Thyroid gland (tissue), 4 donors: ENCODE measurements at regions not wholly inside any gene's neighbourhood (a gene's known extent, or its start where the extent isn't known, plus 50 kb on each side); places are given as distances from the start of the nearest gene placed in this dataset. TPM values are rescaled to one million over a fixed set of nuclear protein-coding genes. Genes with fewer than 3 reads are reported as not detected.

Source experiments
- DNase-seq, 2 donors: peaks; one replicate each; pipeline ENCODE4 v3.0.0-alpha.2; 2019
- H3K27ac ChIP-seq, 3 donors: fragments of 200-600 bp; sonication (generic); 1 replicate in 2 of 3; 2 replicates in 1 of 3; pipeline ENCODE4 v1.5.1; 2016 to 2019; ENCODE audit warnings: mild to moderate bottlenecking in 1 of 3, moderate library complexity in 1 of 3
- H3K27me3 ChIP-seq: fragments of 200-600 bp; sonication (generic); one replicate; pipeline ENCODE4 v1.5.1; 2019
- H3K36me3 ChIP-seq, 2 donors: fragments of 200-600 bp; sonication (generic); one replicate each; pipeline ENCODE4 v1.5.1; 2016 to 2019
- H3K4me1 ChIP-seq, 2 donors: fragments of 200-600 bp; sonication (generic); one replicate each; pipeline ENCODE4 v1.5.1; 2017 to 2019
- H3K4me3 ChIP-seq, 3 donors: fragments of 200-600 bp; sonication (generic); replicated peaks in 1 of 3; 1 replicate in 2 of 3; 2 replicates in 1 of 3; pipeline ENCODE4 v1.5.1; 2016; ENCODE audit warnings: mild to moderate bottlenecking in 1 of 3
- H3K9me3 ChIP-seq: fragments of 200-600 bp; sonication (generic); one replicate; pipeline ENCODE4 v1.5.1; 2017
- CTCF ChIP-seq, 6 experiments: fragments of 200-600 bp in 3 of 6; fragments of 450-650 bp in 3 of 6; sonication (generic) in 3 of 6; IDR thresholded peaks; one replicate each; pipeline ENCODE4 v1.5.1; 2016 to 2019; ENCODE audit warnings: antibody characterized with exemption in 6 of 6, mild to moderate bottlenecking in 2 of 6, inconsistent platforms in 1 of 6, moderate library complexity in 1 of 6
- POLR2A ChIP-seq, 2 donors: fragments of 450-650 bp; IDR thresholded peaks; one replicate each; pipeline ENCODE4 v1.6.1; 2017; ENCODE audit warnings: antibody characterized with exemption in 2 of 2, mild to moderate bottlenecking in 2 of 2, moderate library complexity in 1 of 2
- WGBS, 2 donors: methylation state at CpG; one replicate each; pipeline ENCODE4 v1.1.5; 2017; 5-methylcytosine and 5-hydroxymethylcytosine counted together
- intact Hi-C: fragments of 100-400 bp; cut with DNase I; formaldehyde crosslinking; loops from one replicate; pipeline ENCODE4 v1.15.1; 2023
- small RNA-seq: library from RNA; depleted of rRNA; stranded (forward); fragments of <200 nt; gene quantifications from one replicate; pipeline ENCODE3, GENCODE V24; 2016

GRCh38 chr6:165714907-165715306 lies 51.9 kb upstream of the PDE10A start:
- no peak for DNase-seq
- 88 to 93% methylated on average over 7 to 18 of the region's 18 CpGs for WGBS, 2 donors
- no peaks in the 10 kb centered on the region for H3K4me1 ChIP-seq
- intact Hi-C loops: no loop called here
- H3K4me3 ChIP-seq: no peak overlapping the region
- TF ChIP-seq CTCF (IDR thresholded peaks at IDR 0.05) (no peak), POLR2A (IDR thresholded peaks at IDR 0.05) (no peak)
- no peaks in the 10 kb centered on the region for H3K36me3 ChIP-seq
- no peaks in the 10 kb centered on the region for H3K27me3 ChIP-seq
- no peak overlapping the region for H3K27ac ChIP-seq
- H3K9me3 ChIP-seq: no peaks in the 10 kb centered on the region

DNA sequence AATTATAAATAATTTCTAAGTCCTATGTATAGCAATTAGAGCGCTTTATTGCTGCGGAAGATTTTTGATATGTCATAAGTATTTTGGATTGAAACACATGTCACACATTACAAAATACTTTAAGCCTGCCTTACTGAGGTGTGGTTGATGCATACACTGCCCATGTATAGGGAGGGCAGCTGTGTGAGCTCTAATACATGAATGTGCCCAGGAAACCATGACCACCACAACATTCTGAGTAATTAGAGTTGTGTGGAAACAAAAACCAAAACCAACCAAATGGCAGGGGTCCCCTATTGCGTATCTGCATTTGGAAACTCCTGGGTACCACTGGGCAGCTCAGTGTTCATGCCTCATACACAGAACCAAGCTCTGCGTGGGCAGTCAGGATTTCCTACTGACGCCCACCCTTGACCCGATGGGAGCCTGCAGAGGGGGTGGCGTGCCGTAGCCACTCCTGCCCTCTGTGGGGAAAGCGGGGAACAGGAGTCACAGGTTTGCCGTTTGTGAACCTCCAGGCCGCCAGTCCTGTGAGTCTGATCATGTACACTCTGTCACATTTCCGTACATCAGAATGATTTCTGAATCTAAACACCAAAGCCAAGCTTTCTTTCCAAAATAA lies 50.9 kb upstream of the PDE10A start:
- no peaks in the 10 kb centered on the region for H3K4me1 ChIP-seq
- no peak for DNase-seq
- TF ChIP-seq POLR2A (IDR thresholded peaks at IDR 0.05) (no peak), CTCF (IDR thresholded peaks at IDR 0.05) (no peak)
- intact Hi-C loops: no loop called here
- no peaks in the 10 kb centered on the region for H3K36me3 ChIP-seq
- no peak overlapping the region for H3K4me3 ChIP-seq
- no peaks in the 10 kb centered on the region for H3K27me3 ChIP-seq
- no peak overlapping the region for H3K27ac ChIP-seq
- H3K9me3 ChIP-seq: no peaks in the 10 kb centered on the region
- 90 to 92% methylated on average over 12 of the region's 12 CpGs for WGBS, 2 donors

Small RNA genes in the stretch of these regions (small RNA-seq; reads per million reads assigned to genes)
- gene RNU6-730P: not detected
